ENCODE measurements at regions not wholly inside any gene's neighbourhood (a gene's known extent, or its start where the extent isn't known, plus 50 kb on each side); places are given as distances from the start of the nearest gene placed in this dataset.

DNA sequence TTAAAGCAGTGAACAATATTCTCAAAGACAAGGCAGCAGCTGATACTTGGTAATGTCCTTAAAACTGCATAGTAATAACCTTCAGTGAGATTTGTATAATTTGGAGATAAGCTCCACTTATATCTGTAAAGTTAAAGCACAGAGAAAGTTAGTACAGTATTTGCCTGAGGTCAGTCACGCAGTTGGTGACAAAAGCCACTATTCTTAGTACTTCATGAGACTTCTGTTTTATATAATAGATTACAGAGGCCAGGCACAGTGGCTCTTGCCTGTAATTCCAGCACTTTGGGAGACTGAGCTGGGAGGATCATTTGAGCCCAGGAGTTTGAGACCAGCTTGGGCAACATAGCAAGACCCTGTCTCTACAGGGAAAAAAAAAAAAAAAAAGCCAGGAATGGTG lies 266.4 kb upstream of the DMRT1 start:
- no peak for TF ChIP-seq EP300 (IDR thresholded peaks at IDR 0.05)
- TF ChIP-seq, protein P1, sequence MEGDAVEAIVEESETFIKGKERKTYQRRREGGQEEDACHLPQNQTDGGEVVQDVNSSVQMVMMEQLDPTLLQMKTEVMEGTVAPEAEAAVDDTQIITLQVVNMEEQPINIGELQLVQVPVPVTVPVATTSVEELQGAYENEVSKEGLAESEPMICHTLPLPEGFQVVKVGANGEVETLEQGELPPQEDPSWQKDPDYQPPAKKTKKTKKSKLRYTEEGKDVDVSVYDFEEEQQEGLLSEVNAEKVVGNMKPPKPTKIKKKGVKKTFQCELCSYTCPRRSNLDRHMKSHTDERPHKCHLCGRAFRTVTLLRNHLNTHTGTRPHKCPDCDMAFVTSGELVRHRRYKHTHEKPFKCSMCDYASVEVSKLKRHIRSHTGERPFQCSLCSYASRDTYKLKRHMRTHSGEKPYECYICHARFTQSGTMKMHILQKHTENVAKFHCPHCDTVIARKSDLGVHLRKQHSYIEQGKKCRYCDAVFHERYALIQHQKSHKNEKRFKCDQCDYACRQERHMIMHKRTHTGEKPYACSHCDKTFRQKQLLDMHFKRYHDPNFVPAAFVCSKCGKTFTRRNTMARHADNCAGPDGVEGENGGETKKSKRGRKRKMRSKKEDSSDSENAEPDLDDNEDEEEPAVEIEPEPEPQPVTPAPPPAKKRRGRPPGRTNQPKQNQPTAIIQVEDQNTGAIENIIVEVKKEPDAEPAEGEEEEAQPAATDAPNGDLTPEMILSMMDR (IDR thresholded peaks at IDR 0.05) = no peak
